Esophagus squamous epithelium (tissue), 4 donors: ENCODE measurements at regions not wholly inside any gene's neighbourhood (a gene's known extent, or its start where the extent isn't known, plus 50 kb on each side); places are given as distances from the start of the nearest gene placed in this dataset.

Source experiments
- POLR2A ChIP-seq, 4 donors: fragments of 450-650 bp; IDR thresholded peaks; one replicate each; pipeline ENCODE4 v1.6.1; 2017; ENCODE audit warnings: antibody characterized with exemption in 4 of 4, mild to moderate bottlenecking in 4 of 4, moderate library complexity in 3 of 4
- TF ChIP-seq, protein P1 (sequence below), 6 experiments: fragments of 450-650 bp in 4 of 6; fragments of 200-600 bp in 2 of 6; sonication (generic) in 2 of 6; IDR thresholded peaks; one replicate each; pipeline ENCODE4 v1.5.1; 2016 to 2019; ENCODE audit warnings: antibody characterized with exemption in 6 of 6, mild to moderate bottlenecking in 4 of 6, moderate library complexity in 4 of 6

DNA sequence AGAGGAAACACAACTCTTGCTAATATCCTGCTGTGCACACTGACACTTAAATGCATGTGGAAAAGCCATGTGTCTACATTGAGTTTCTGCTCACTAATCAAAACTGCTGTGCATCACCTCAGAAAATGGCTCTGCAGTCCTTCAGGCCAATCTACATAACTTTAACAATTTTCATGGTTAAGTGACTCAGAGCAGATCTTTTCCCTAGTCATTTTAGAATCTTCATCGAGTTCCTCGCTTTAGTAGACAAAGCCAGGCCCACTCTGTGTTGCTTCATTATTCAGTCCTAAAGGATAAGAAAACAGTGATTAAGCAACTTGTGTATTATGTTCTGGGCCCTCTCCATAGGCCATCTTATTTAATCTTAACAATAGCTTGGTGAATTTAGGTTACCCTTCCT, 250.0 kb downstream of the KCNC2 start:
- TF ChIP-seq, protein P1, sequence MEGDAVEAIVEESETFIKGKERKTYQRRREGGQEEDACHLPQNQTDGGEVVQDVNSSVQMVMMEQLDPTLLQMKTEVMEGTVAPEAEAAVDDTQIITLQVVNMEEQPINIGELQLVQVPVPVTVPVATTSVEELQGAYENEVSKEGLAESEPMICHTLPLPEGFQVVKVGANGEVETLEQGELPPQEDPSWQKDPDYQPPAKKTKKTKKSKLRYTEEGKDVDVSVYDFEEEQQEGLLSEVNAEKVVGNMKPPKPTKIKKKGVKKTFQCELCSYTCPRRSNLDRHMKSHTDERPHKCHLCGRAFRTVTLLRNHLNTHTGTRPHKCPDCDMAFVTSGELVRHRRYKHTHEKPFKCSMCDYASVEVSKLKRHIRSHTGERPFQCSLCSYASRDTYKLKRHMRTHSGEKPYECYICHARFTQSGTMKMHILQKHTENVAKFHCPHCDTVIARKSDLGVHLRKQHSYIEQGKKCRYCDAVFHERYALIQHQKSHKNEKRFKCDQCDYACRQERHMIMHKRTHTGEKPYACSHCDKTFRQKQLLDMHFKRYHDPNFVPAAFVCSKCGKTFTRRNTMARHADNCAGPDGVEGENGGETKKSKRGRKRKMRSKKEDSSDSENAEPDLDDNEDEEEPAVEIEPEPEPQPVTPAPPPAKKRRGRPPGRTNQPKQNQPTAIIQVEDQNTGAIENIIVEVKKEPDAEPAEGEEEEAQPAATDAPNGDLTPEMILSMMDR (IDR thresholded peaks at IDR 0.05) = no peak
- no peak for TF ChIP-seq POLR2A (IDR thresholded peaks at IDR 0.05)
